Effector CD4-positive, alpha-beta T cell (primary cell): ENCODE measurements at regions not wholly inside any gene's neighbourhood (a gene's known extent, or its start where the extent isn't known, plus 50 kb on each side); places are given as distances from the start of the nearest gene placed in this dataset.

Experiments used
- DNase-seq: peaks from one replicate; pipeline ENCODE4 v3.0.0-alpha.2; 2020

DNA sequence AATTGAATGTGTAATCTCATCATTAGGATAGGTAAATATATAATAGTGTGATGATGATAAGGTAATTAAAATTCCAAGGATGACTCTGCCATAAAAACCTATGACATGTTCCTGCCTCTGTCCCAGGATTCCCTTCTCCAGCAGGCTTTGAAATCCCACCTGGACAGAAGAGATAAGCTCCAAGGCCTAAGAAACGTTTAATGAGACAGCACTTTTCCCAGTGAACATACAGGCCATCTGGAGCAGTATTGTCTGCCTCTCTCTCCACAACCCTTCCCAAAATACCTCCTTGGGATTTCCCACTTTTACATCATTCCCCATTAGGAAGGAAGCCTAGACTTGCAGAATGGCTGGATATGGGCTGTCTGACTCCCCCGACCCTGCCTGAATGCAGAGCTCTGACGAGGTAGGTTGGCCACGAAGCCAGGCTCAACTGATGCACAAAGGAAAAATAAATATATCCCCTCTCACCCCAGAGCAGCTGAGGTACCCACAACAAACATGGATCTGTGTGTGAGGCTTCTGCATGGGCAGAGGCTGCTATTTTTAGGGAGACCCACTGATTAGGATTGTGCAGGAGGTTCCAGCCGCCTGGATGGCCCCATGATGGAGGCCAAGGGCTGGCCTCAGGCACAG is 71.0 kb downstream of the TMPRSS5 start:
- DNase-seq, result no peak

DNA sequence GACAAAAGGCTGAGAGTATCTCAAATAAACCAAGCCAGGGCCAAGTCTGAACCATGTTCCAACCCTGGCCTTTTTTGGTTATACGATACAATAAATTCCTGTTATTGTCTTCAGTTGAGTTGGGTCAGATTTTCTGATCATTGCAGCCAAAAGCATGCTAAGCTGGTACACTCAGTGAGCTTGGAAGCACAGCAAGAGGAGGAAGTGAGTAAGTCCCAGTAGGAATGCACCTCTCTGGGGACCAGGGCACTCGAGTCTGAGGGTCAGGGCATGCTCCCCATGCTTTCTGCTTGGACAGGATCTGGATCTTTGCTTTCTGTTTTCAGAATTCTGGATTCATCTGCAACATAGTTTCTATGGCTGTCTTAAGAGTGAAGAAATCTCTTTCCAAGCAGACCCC is 73.1 kb downstream of the TMPRSS5 start:
- no peak for DNase-seq

DNA sequence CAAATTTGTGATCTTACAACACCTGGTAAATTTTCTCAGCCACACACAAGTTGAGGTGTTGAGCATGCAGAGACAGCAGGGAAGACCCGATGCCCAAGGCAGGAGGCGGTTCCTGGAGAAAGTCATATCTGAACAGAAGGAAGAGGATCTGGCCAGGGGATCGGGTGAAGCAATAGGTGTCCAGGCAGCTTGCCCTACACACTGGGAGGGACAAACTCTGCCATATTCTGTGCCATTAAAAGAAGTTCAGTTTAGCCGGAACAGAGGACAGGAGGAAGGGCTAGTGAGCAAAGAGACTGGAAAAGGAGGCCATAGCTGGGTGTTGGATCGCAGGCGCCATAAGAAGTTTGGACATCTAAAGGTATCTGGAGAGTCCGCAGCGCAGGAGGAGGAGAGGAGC is 76.5 kb downstream of the TMPRSS5 start:
- DNase-seq, result no peak

DNA sequence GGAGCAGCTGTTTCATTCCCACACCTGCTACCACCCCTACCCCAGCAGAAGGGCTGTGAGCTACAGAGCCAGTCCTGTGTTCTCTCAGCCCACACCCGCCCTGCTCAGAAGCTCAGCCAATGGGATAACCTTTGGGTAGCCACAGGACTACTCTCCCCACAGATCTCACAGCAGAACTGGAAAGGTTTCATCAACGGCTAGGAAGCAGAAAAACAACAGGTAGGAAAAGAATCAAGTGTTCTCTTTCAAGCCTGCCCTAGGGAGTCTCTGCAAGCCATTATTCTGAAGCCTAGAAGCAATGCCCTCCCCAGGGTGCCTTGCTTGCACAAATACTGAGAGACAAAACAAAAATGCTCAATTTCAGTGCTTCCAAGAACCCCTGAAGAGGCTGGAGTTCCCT is 77.2 kb downstream of the TMPRSS5 start:
- DNase-seq, result no peak

DNA sequence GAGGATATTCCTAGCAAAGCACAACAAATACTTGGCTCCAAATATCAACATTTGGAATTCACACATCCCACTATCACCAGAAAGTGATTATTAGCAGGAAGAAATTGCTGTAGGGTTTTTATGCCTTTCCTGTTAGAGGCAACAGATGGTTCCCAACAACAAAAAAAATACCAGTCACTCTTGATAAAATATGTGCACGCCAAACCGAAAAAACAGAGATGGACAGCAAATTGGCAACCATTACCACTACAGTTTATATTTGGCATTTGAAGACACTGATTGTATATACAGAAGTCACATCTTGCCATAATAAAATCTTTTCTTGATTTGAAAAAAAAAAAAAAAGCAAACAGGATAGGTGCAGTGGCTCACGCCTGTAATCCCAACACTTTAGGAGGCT is 78.2 kb downstream of the TMPRSS5 start:
- no peak for DNase-seq

DNA sequence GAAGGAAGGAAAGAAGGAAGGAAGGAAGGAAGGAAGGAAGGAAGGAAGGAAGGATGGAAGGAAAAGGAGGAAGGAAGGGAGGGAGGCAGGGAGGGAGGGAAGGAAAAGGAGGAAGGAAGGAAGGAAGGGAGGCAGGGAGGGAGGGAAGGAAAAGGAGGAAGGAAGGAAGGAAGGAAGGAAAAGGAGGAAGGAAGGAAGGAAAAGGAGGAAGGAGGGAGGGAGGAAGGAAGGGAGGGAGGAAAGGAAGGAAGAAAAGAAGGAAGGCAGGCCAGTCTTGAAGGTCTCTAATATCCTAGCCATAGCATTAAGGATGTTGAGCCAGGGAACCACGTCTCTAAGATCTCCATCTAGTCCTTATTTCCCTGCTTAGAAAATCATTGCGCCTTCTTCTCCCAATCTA is 78.8 kb downstream of the TMPRSS5 start:
- DNase-seq, result no peak

DNA sequence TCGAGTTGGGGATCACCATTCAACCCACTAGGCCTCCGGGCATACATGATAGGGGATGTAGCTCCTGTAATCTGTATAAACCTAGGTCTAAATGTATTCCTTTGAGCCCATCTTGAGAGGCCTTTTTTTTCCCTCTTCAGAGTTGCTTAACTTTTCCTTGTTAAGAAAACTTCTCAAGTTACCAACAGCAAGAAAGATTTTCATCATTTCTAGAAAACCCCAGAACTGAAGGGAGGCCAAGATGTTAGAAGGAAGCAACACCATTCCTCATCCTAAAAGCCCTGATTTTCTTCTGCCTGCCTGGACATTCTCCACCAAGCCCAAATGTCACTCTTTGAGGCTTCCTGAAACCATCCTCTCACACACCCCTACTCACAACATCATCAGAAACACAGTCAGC is 79.4 kb downstream of the TMPRSS5 start:
- no peak for DNase-seq

DNA sequence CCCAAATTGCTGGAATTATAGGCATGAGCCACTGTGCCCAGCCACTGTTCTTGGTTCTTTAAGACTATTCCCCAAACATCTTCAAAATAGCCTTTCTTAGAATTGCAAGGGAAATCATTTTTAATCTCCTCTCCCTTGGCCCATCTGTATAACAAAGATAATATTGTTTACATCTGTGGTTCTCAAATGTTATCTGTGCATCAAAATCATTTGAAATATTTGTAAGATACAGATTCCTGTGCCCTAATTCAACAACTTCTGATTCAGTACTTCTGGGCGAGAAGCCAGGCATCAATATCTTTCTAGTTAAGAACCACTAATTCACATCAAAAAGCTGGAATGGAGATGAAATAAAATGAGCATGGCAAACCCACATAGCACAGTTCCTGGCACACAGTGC is 83.0 kb downstream of the TMPRSS5 start:
- no peak for DNase-seq

DNA sequence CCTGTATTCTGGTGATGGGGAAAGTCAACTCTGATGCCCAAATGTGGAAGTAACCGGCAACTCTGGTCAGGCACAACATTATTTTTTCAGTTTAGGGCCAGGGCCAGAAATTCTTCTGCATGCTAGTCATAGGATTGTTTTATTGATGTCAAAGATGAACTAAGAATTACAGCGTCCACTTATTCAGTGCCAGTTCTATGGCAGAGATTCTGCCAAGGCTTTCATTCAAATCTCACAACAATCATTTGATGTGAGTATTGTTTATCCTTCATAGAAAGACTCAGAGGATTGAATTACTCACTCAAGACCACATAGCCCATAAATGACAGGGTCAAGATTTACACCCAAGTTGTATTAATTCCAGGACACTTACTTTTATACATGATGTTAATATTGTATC is 87.7 kb downstream of the TMPRSS5 start:
- no peak for DNase-seq

DNA sequence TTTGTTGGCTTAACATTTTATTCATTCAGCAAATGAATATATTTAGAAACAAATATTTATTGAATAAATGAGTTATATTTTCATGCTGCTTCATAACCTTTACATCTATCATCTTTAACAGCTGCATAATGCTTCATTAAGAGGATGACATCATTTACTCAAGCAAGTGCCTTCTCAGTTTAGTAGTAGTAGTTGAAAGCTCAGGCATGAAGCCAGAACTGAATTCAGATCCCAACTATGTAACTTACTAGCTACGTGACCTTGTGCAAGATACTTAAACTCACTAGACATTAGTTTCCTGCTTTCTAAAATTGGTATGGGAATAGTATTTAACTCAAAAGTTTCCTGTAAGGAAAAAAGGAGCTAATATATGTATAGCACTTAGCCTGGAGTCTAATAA is 90.3 kb downstream of the TMPRSS5 start:
- no peak for DNase-seq

DNA sequence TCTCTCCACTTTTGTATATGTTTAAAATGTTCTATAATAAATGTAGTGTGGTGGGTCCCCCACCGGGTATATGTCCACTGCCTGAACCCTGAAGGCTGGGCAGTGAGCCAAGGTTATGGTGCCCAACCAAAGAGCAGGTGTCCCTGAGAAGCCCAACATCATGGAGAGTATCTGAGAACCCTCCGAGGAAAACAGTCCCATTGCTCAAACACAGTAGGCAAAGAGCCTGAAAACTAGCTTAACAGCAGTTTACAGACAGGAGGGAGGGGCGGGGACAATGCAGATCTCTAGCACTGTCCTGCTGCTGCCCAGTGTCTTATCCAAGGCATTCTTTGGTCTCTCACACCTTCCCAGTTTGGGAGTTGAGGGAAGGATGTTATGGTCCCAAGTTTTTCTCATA is 91.0 kb downstream of the TMPRSS5 start:
- DNase-seq, result no peak

DNA sequence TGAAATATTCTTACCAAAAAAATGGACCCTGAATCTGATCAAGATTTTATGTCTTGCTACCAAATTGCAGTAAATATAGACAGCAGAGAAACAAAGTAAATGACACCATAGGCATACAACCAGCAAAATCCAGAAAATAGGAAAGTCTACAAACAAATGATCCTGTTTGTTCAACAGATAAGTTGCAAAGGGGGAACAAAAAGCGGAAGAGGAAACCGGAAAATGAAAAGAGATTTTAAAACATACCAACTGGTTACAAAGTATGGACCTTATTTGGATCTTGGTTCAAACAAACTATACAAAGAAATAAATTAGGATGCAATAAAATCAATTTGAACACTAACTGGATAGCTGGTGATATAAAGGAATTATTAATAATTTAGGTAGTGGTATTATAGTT is 92.0 kb downstream of the TMPRSS5 start:
- DNase-seq, result no peak

DNA sequence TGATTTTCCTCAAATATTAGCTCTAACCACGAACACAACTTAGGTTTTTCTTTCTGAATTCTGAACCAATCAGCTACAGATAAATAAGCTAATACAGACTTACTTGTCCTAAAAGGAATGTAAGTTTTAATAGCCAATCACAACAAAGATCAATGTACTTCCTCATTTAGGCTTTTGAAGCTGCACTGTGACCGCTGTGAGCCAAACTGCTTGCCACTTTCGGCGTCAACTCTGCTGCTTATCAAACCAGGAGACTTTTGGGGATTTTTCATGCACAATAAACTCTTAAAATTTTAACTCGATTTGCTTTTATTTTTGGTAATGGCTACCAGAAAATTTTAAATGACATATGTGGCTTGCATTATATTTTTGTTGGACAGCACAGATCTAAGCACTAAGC is 92.5 kb downstream of the TMPRSS5 start:
- DNase-seq, result no peak

DNA sequence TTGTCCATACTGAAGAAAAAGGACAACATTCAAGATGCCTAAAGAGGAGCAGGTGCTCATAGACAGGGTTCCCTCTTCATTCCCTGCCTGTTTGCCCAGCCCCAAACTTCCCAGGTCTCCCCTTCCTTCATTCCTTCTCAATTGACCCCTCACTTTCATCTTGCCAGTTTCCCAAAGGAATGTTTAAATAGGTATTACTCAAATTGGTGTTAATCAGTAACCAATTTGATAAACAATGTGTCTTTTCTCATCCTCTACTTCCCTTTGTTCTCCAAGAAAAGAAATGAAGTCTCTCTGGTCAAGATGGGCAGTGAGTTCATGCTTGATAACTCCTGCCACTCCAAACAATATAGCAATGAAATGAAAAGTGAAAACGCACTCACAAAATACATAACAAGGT is 101.9 kb downstream of the TMPRSS5 start:
- DNase-seq, result no peak

DNA sequence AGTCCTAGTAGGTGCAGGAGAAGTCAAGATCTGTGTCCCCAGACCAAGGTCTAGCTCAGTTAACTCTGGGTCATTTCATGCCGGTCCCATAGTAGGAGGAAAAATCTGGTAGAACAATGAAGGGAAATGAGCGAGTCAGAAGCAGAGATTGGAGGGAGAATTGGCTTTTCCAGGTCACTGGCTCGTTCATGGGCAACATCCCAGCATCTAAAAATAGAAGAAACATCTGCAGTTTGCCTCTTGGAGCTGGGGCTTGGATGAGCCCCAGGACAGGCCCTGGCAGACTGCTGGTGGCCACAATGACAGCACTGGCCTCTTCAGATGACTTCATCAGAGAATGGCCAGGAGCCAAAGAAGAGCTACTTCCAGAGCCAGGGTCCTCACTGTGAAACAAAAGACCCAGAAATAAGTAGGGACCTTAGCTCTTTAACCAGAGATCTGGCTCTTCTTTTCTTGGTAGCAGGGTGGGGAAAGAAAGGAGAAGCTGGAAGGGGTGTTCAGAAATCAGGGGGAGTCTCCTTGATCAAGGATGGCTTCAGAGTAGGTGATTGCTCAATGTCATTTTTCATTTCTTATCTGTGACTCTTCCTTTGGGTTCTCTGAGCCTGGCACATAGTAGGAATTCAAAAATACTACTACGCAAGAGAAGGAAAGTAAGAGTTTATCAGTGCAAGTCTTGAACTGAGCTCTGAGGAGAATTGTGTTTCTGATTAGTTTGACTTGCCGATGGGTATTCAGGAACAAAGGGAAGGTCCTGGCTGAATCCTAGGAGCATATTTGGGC is 102.6 kb downstream of the TMPRSS5 start:
- DNase-seq, result no peak

DNA sequence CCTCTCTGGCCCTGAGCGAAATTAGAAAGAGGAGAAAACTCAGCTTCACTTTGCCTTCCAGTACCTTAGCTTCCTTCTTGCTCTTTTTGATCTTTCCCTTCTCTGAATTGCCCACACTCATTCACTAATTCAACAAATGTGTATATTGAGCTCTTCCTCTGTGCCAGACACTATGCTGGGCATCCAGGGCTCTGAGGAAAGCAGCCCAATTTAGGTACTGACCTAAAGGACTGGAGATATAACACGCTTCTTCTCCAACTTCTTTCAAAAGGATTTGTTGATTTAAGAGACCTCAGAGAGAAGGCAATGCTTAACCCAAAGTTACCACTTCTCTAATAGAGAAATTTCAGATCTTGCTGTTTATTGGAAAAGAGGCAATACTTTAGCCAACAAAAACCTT is 103.6 kb downstream of the TMPRSS5 start:
- DNase-seq, result no peak

DNA sequence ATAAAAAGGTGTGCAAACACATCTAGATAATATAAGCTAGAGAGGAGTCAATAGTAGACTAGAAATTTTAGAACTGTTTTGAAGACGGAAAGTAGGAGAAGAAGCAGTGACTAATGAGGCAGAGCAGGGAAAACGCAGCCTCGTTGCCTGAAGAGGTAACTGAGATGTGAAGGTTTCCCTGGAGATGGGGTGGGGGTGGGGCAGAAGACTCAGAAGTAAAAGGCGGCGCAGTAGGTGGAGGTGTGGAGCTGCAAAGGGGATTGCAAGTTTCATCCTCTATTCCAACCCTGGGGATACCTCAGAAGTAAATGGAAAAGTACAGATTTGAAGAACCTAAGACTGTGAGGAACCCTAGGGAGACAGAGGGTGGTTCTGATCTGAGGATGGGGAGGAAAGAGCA is 109.5 kb downstream of the TMPRSS5 start:
- DNase-seq, result no peak

DNA sequence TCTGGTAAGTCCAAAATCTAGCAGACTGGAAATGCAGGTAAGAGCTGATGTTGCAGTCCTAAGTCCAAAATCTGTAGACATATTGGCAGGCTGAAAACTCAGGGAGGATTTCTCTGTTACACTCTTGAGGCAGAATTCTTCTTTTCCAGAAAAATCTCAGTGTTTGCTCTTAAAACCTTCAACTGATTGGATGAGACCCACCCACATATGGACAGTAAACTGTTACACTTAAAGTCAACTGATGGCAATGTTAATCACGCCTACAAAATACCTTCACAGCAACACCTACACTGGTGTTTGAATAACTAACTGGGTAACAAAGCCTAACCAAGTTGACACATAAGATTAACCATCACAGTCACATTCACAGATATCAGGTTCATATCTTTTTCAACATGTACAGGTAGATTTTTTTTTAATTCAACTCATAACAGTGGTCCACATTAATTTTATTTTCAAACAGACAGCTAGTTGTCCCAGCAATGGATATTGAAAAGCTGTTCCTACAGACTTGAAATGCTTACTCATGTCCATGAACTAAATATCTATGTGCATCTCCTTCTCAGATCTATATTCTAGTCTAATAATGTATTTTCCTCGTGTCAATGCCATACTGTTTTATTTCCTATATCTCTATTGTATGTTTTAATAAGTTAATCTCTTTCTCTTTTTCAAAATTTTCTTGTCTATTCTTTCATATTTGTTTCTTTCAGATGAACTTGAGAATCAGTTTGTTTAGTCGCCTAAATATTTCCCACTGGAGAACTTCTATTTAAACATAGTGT is 110.1 kb downstream of the TMPRSS5 start:
- DNase-seq, result no peak

DNA sequence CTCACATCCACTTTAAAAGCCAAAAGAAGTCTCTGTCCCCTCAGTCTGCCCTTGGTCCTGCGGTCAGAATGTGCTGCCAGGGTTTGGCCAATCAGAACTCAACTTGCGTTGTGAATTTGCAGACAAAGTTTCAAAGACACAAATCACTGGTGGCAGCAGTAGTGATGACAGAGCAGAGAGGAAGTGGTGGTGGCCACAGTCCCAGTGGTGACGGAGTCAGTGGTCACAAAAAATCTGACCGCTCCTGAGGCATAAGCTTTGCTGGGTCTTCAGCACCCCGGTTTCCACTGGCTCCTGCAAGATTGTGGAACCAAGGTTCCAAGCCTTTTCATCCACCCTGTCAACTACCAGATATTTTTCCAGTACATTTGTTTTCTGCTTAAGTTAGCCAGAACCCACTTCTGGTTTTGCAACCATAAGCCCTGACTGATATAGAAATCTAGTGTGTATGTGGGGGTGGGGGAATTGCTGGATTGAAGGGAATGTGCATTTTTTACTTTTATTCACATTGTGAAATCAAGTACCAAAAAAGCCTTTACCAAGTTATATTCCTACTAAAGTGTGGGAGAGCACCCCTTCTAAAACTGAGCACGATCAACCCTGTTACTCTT is 112.3 kb downstream of the TMPRSS5 start:
- no peak for DNase-seq

DNA sequence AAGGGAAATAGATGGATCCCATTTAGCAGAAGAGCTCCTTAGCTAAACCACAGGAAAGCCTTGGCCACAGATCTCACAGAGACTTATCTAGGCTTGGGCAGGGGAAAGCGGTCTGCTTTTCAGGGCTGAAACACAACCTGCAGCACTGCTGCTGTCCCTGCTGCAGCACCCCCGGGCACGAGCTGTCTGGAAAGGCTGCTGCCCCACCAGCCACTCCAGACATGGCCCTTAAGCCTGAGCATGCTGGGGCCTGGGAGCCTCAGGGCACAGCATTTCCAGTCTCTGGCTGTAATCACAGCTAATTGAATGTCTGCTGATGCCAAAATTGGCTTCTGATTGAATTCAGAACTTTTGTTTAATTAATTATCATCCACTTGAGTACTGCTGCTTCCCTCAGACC is 115.0 kb downstream of the TMPRSS5 start:
- no peak for DNase-seq

DNA sequence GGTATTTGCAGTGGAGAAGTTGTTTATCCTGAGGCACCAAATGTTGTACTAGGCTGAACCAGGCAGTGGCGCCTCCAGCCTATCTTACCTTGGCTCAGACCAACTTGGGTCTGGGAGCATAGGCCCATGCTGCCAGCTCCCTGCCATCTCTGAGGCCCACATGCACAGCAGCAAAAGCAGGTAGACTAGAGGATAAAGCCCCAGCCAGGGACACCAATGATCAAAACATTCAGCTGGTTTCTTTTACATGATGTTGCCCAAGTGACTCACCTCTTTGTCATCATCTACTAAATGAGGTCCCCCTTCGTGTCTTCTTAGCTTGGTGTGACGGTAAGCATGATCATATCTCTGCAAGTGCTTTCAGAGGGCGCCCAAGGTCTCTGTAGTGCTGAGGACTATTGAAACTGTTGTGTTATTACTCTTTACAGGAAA is 112.1 kb upstream of the DRD2 start:
- no peak for DNase-seq

DNA sequence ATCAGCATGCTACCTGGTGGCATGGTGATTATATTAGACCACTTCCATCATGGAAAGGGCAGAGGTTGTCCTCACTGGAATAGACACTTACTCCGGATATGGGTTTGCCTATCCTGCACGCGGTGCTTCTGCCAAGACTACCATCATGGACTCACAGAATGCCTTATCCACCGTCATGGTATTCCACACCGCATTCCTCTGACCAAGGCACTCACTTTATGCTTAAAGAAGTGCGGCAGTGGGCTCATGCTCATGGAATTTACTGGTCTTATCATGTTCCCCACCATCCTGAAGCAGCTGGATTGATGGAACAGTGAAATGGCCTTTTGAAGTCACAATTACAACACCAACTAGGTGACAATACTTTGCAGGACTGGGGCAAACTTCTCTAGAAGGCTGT is 109.2 kb upstream of the DRD2 start:
- DNase-seq, result no peak

DNA sequence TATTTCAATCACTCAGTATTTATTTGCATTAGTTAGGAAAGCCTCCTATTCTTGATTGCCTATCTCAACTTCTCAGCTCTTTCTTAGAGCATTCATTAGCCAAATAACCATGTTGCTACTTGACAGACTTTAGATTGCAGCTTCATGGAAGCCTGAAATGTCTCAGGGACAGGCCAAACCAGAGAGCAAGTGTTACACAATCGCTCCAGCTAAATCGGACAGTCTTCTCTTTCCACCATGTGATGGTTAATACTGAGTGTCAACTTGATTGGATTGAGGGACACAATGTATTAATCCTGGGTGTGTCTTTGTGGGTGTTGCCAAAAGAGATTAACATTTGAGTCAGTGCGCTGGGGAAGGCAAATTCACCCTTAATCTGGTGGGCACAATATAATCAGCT is 106.5 kb upstream of the DRD2 start:
- no peak for DNase-seq
